Uterus (tissue), 2 donors: ENCODE measurements at regions not wholly inside any gene's neighbourhood (a gene's known extent, or its start where the extent isn't known, plus 50 kb on each side); places are given as distances from the start of the nearest gene placed in this dataset.

Source experiments
- POLR2A ChIP-seq, 2 donors: fragments of 450-650 bp; IDR thresholded peaks; one replicate each; pipeline ENCODE4 v1.6.1; 2016; ENCODE audit warnings: antibody characterized with exemption in 2 of 2, mild to moderate bottlenecking in 1 of 2, moderate library complexity in 1 of 2
- TF ChIP-seq, protein P1 (sequence below), 4 experiments: fragments of 200-600 bp in 2 of 4; fragments of 450-650 bp in 2 of 4; sonication (generic) in 2 of 4; IDR thresholded peaks; one replicate each; pipeline ENCODE4 v1.5.1; 2016 to 2019; ENCODE audit warnings: antibody characterized with exemption in 4 of 4, mild to moderate bottlenecking in 2 of 4, moderate library complexity in 1 of 4

DNA sequence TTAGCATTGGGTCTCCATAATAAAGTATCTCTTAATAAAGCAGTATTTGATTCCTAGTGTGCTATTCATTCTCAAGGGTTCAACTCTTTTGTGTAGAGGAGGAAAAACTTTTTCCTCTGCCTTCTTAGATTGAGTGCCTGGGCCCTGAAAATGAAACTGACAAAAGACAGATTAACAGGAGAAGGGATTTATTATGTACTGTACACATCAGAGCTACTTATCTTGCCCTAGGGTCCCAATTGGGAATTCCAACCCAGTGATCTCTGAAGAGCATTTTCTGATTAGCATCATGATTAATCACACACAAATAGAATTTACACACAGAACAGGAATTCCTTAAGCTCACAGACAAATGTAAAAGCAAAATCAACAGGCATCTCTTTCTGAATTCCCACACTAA lies 128.9 kb downstream of the CD164 start:
- TF ChIP-seq, protein P1, sequence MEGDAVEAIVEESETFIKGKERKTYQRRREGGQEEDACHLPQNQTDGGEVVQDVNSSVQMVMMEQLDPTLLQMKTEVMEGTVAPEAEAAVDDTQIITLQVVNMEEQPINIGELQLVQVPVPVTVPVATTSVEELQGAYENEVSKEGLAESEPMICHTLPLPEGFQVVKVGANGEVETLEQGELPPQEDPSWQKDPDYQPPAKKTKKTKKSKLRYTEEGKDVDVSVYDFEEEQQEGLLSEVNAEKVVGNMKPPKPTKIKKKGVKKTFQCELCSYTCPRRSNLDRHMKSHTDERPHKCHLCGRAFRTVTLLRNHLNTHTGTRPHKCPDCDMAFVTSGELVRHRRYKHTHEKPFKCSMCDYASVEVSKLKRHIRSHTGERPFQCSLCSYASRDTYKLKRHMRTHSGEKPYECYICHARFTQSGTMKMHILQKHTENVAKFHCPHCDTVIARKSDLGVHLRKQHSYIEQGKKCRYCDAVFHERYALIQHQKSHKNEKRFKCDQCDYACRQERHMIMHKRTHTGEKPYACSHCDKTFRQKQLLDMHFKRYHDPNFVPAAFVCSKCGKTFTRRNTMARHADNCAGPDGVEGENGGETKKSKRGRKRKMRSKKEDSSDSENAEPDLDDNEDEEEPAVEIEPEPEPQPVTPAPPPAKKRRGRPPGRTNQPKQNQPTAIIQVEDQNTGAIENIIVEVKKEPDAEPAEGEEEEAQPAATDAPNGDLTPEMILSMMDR (IDR thresholded peaks at IDR 0.05): no peak
- TF ChIP-seq POLR2A (IDR thresholded peaks at IDR 0.05): no peak
